ENCODE measurements at regions not wholly inside any gene's neighbourhood (a gene's known extent, or its start where the extent isn't known, plus 50 kb on each side); places are given as distances from the start of the nearest gene placed in this dataset.

GRCh38 chr4:41427931-41428600 is 109.9 kb upstream of the LIMCH1 start:
- DNase-seq (ENCODE audit: low read depth, low spot score), result no peak
- Histone ChIP-seq H3K9me3 (ENCODE audit: low read depth, low read length) (no peaks in the 10 kb centered on the region), H3K36me3 (ENCODE audit: insufficient read depth, low read length) (no peaks in the 10 kb centered on the region), H3K9ac (ENCODE audit: insufficient read length) (no peak overlapping the region), H3K4me3 (peak overlapping the region; percentile 23; the same call in 1 of the 2 replicates), H3K27ac (0 out of 2 replicates have a peak overlapping the region, but pooled peaks have one; percentile 44)
- no peak for TF ChIP-seq EZH2 (IDR thresholded peaks at IDR 0.05)
- TF ChIP-seq FOXP2 (optimal IDR thresholded peaks at IDR 0.05; ENCODE audit: control extremely low read depth, extremely low read length, insufficient read depth), result no peak
- TF ChIP-seq POLR2AphosphoS5 (IDR thresholded peaks at IDR 0.05; ENCODE audit: borderline replicate concordance, low read depth, low read length), result no peak

GRCh38 chr4:41428601-41429279 is 109.2 kb upstream of the LIMCH1 start:
- Histone ChIP-seq H3K27ac (0 out of 2 replicates have a peak overlapping the region, but pooled peaks have one; percentile 44), H3K4me3 (peak overlapping the region; percentile 23; the same call in 1 of the 2 replicates), H3K9ac (ENCODE audit: insufficient read length) (no peak overlapping the region), H3K36me3 (ENCODE audit: insufficient read depth, low read length) (no peaks in the 10 kb centered on the region), H3K9me3 (ENCODE audit: low read depth, low read length) (no peaks in the 10 kb centered on the region)
- no peak for TF ChIP-seq EZH2 (IDR thresholded peaks at IDR 0.05)
- no peak for TF ChIP-seq FOXP2 (optimal IDR thresholded peaks at IDR 0.05; ENCODE audit: control extremely low read depth, extremely low read length, insufficient read depth)
- no peak for TF ChIP-seq POLR2AphosphoS5 (IDR thresholded peaks at IDR 0.05; ENCODE audit: borderline replicate concordance, low read depth, low read length)
- DNase-seq (ENCODE audit: low read depth, low spot score), result no peak

- TF ChIP-seq POLR2AphosphoS5 (IDR thresholded peaks at IDR 0.05; ENCODE audit: borderline replicate concordance, low read depth, low read length), result no peak
- no peak for TF ChIP-seq FOXP2 (optimal IDR thresholded peaks at IDR 0.05; ENCODE audit: control extremely low read depth, extremely low read length, insufficient read depth)
- TF ChIP-seq EZH2 (IDR thresholded peaks at IDR 0.05), result no peak
Observed at GRCh38 chr4:41429280-41429669, 108.7 kb upstream of the LIMCH1 start.

GRCh38 chr4:41430792-41431191 is 107.2 kb upstream of the LIMCH1 start:
- TF ChIP-seq EZH2 (IDR thresholded peaks at IDR 0.05) (no peak), FOXP2 (optimal IDR thresholded peaks at IDR 0.05; ENCODE audit: control extremely low read depth, extremely low read length, insufficient read depth) (no peak), POLR2AphosphoS5 (IDR thresholded peaks at IDR 0.05; ENCODE audit: borderline replicate concordance, low read depth, low read length) (no peak)
- H3K36me3 ChIP-seq (ENCODE audit: insufficient read depth, low read length), result no peaks in the 10 kb centered on the region
- H3K4me3 ChIP-seq, result no peak overlapping the region
- H3K9me3 ChIP-seq (ENCODE audit: low read depth, low read length), result no peaks in the 10 kb centered on the region
- DNase-seq (ENCODE audit: low read depth, low spot score), result no peak
- H3K27ac ChIP-seq, result peak overlapping the region; percentile 42; the same call in 1 of the 2 replicates
- no peak overlapping the region for H3K9ac ChIP-seq (ENCODE audit: insufficient read length)

More at GRCh38 chr4:41429280-41429669, 108.7 kb upstream of the LIMCH1 start:
- Histone ChIP-seq H3K27ac (0 out of 2 replicates have a peak overlapping the region, but pooled peaks have one; percentile 44), H3K4me3 (no peak overlapping the region), H3K9me3 (ENCODE audit: low read depth, low read length) (no peaks in the 10 kb centered on the region), H3K9ac (ENCODE audit: insufficient read length) (no peak overlapping the region), H3K36me3 (ENCODE audit: insufficient read depth, low read length) (no peaks in the 10 kb centered on the region)
- DNase-seq (ENCODE audit: low read depth, low spot score), result no peak

GRCh38 chr4:41431276-41431675 is 106.7 kb upstream of the LIMCH1 start:
- Histone ChIP-seq H3K27ac (no peak overlapping the region; the same call in 1 of the 2 replicates), H3K36me3 (ENCODE audit: insufficient read depth, low read length) (no peaks in the 10 kb centered on the region), H3K9me3 (ENCODE audit: low read depth, low read length) (no peaks in the 10 kb centered on the region), H3K9ac (ENCODE audit: insufficient read length) (no peak overlapping the region), H3K4me3 (no peak overlapping the region)
- DNase-seq (ENCODE audit: low read depth, low spot score), result no peak
- TF ChIP-seq FOXP2 (optimal IDR thresholded peaks at IDR 0.05; ENCODE audit: control extremely low read depth, extremely low read length, insufficient read depth), result no peak
- TF ChIP-seq EZH2 (IDR thresholded peaks at IDR 0.05), result no peak
- no peak for TF ChIP-seq POLR2AphosphoS5 (IDR thresholded peaks at IDR 0.05; ENCODE audit: borderline replicate concordance, low read depth, low read length)

GRCh38 chr4:41432219-41432618 is 105.7 kb upstream of the LIMCH1 start:
- H3K4me3 ChIP-seq, result no peak overlapping the region
- H3K27ac ChIP-seq, result peak overlapping the region; percentile 55; the same call in 1 of the 2 replicates
- no peak for DNase-seq (ENCODE audit: low read depth, low spot score)
- no peak overlapping the region for H3K9ac ChIP-seq (ENCODE audit: insufficient read length)
- TF ChIP-seq FOXP2 (optimal IDR thresholded peaks at IDR 0.05; ENCODE audit: control extremely low read depth, extremely low read length, insufficient read depth) (no peak), EZH2 (IDR thresholded peaks at IDR 0.05) (no peak), POLR2AphosphoS5 (IDR thresholded peaks at IDR 0.05; ENCODE audit: borderline replicate concordance, low read depth, low read length) (no peak)
- H3K36me3 ChIP-seq (ENCODE audit: insufficient read depth, low read length), result no peaks in the 10 kb centered on the region
- no peaks in the 10 kb centered on the region for H3K9me3 ChIP-seq (ENCODE audit: low read depth, low read length)

GRCh38 chr4:41432881-41433280 is 105.1 kb upstream of the LIMCH1 start:
- no peak overlapping the region for H3K4me3 ChIP-seq

GRCh38 chr4:41433361-41433760 is 104.6 kb upstream of the LIMCH1 start:
- Histone ChIP-seq H3K4me3 (no peak overlapping the region), H3K36me3 (ENCODE audit: insufficient read depth, low read length) (no peaks in the 10 kb centered on the region), H3K27ac (peak overlapping the region; percentile 60; the same call in 1 of the 2 replicates), H3K9ac (ENCODE audit: insufficient read length) (no peak overlapping the region), H3K9me3 (ENCODE audit: low read depth, low read length) (no peaks in the 10 kb centered on the region)
- TF ChIP-seq POLR2AphosphoS5 (IDR thresholded peaks at IDR 0.05; ENCODE audit: borderline replicate concordance, low read depth, low read length), result no peak
- TF ChIP-seq FOXP2 (optimal IDR thresholded peaks at IDR 0.05; ENCODE audit: control extremely low read depth, extremely low read length, insufficient read depth), result no peak
- no peak for TF ChIP-seq EZH2 (IDR thresholded peaks at IDR 0.05)
- no peak for DNase-seq (ENCODE audit: low read depth, low spot score)

More at GRCh38 chr4:41432881-41433280, 105.1 kb upstream of the LIMCH1 start:
- Histone ChIP-seq H3K36me3 (ENCODE audit: insufficient read depth, low read length) (no peaks in the 10 kb centered on the region), H3K9ac (ENCODE audit: insufficient read length) (no peak overlapping the region), H3K27ac (peak overlapping the region; percentile 60; the same call in 1 of the 2 replicates), H3K9me3 (ENCODE audit: low read depth, low read length) (no peaks in the 10 kb centered on the region)
- TF ChIP-seq EZH2 (IDR thresholded peaks at IDR 0.05) (no peak), FOXP2 (optimal IDR thresholded peaks at IDR 0.05; ENCODE audit: control extremely low read depth, extremely low read length, insufficient read depth) (no peak), POLR2AphosphoS5 (IDR thresholded peaks at IDR 0.05; ENCODE audit: borderline replicate concordance, low read depth, low read length) (no peak)
- DNase-seq (ENCODE audit: low read depth, low spot score), result no peak
